GM12872 (cell line): ENCODE measurements at regions not wholly inside any gene's neighbourhood (a gene's known extent, or its start where the extent isn't known, plus 50 kb on each side); places are given as distances from the start of the nearest gene placed in this dataset.

Experiments used
- CTCF ChIP-seq: IDR thresholded peaks from 3 replicates; pipeline ENCODE4 v1.5.1; 2011; ENCODE audit warnings: low read depth, mild to moderate bottlenecking, low read length, moderate library complexity; ENCODE audit not compliant: insufficient read depth

GRCh38 chr13:89238496-89238895, 1567.3 kb downstream of the SLITRK5 start:
- TF ChIP-seq CTCF, result no peak

GRCh38 chr13:89239361-89240127, 1568.4 kb downstream of the SLITRK5 start:
- no peak for TF ChIP-seq CTCF

- TF ChIP-seq CTCF, result no peak
These were observed 1584.8 kb downstream of the SLITRK5 start for GRCh38 chr13:89255844-89256406.

GRCh38 chr13:89267734-89268133, 1596.6 kb downstream of the SLITRK5 start:
- no peak for TF ChIP-seq CTCF

GRCh38 chr13:89269737-89270136, 1598.6 kb downstream of the SLITRK5 start:
- no peak for TF ChIP-seq CTCF

- TF ChIP-seq CTCF, result no peak
These were observed 1599.6 kb downstream of the SLITRK5 start for GRCh38 chr13:89270736-89271135.

GRCh38 chr13:89279374-89279773, 1608.2 kb downstream of the SLITRK5 start:
- TF ChIP-seq CTCF, result no peak
